HG03520 (cell line): ENCODE measurements at regions not wholly inside any gene's neighbourhood (a gene's known extent, or its start where the extent isn't known, plus 50 kb on each side); places are given as distances from the start of the nearest gene placed in this dataset.

Source experiments
- ATAC-seq: cut with Tn5 transposase; IDR thresholded peaks from one replicate; pipeline ENCODE4 v1.9.1; 2021; ENCODE audit warnings: mild to moderate bottlenecking, moderate library complexity; ENCODE audit not compliant: unreplicated experiment

- ATAC-seq, result no peak
Measured at GRCh38 chr2:215627771-215628170, 191.9 kb upstream of the FN1 start.

- ATAC-seq, result no peak
Measured at GRCh38 chr2:215626812-215627281, 191.0 kb upstream of the FN1 start.

DNA sequence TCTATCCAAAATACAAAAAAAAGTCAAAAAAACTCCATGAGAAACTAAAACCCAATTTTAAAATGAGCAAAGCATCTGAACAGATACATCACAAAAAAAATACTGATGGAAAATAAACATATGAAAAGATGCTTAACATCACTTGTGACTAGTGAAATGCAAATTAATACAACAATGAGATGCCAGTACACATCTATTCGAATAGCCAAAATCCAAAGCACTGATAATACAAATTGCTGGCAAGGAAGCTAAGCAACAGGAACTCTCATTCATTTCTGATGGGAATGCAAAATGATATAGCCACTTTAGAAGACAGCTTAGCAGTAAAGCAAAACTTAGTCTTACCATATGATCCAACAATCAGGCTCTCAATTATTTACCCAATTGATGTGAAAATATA lies 190.2 kb upstream of the FN1 start:
- no peak for ATAC-seq

DNA sequence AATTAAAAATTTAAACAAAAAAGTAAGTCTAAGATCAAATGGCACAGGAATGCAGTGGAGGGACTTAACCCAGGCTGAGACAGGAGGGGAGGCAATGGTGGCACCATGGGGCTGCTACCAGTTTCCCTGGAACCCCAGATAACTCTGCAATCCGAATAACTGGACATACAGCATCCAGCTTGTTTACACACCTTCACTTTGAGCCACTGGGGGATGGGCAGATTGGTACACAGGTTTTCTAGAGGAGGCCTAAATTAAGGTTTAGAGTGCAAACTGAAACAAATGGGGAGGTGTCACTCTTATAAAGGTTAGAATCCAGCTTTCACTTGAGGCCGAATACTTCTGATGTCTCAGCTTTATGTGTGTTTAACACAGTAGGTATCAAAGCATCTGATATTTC lies 189.3 kb upstream of the FN1 start:
- no peak for ATAC-seq

DNA sequence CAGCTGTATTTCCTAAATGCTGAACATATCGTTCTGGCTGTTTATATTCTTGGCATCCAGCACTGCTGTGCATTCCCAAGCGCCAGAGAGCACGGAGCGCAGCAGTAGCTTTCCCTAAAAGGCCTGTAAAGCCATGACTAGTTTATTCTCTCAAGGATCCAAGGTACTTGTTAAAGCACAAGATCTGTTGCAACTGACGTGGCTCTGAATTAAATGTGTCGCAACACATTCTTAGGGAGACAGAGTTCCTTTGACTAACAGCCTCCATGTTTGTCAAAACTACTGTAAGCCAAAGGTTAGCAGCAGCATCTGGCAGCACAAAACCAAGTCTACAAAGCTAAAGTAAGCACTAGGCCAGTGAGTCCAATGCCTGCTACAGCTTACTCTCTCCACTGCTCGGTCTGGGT lies 188.6 kb upstream of the FN1 start:
- ATAC-seq, result no peak

- ATAC-seq, result no peak
Measured at GRCh38 chr2:215622837-215623236, 187.0 kb upstream of the FN1 start.

DNA sequence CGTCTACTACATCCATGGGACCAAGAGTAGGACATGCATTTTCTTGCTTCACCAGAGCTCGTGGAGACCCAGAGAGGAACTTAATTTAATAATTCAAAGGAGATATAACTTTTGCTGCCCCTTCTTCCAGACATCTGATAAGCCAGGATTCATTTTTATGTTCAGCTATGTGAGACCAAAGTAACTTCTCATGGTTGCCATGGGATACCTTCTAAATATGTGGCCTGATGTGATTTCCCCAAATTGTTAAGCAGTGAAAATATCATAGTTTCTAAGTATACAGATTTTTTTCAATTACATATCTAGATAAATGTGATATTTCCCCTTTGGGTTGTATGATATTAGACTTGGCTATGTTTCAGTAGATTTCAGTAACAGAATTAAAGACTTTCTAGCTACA lies 185.5 kb upstream of the FN1 start:
- ATAC-seq, result no peak

- no peak for ATAC-seq
Measured at GRCh38 chr2:215620528-215620927, 184.7 kb upstream of the FN1 start.

- no peak for ATAC-seq
Measured at GRCh38 chr2:215619989-215620388, 184.1 kb upstream of the FN1 start.

DNA sequence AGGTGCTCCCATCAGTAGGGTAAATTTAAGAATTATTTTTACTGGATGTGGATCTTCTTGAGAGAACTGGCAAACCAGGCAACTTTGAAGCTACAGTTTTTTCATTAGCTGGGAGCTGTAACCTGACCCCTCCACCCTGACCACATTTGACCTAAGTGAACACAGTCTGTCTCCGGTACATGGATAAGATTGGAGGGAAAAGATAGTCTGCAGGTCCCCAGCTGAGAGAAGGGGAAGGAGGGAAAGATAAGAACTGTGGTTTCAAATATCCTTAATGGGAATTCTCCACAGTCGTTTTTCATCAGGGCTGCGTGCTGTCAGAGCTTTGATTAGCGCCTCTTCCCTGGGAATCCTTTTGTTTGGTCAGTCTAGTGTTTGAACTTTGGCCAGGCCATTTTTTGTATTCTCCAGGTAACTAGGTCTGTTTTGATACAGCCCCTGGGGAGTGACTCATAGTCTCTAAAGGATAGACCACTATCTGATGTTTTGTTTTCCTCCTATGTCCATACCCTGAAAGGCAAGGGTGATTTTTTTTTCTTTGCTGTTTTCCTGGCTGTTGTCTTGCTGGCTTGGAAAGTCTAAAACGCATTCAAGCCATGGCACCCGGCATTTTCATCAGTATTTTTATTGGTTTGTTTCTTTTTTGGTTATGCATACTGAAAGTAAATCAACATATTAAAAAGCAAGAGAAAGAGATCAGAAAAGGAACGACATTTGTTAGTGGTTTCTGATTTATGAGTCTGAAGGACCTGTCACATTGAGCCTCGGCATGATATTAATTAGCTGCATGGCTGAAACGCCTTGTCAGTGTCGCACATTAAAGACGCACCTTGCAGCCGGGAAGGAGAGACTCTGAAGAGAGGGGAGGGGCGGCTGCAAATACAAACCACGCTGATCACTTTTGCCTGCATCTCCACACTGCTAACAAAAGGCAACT lies 183.4 kb upstream of the FN1 start:
- no peak for ATAC-seq

DNA sequence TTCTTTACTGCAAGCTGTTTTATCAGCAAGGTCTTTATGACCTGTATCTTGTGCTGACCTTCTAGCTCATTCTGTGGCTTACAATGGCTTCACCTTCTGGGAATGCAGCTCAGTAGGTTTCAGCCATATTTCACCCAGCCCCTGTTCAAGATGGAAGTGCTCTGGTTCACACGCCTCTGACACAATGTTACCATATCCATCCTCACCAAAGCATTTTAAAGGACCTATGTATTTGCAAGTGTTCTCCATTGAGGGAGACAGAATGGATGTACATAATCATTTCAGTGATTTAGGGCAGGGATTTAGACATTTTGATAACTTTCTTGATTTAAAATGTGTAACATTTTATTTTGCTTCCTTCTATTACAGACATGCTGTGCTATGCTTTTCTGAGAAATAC lies 182.3 kb upstream of the FN1 start:
- ATAC-seq, result no peak

DNA sequence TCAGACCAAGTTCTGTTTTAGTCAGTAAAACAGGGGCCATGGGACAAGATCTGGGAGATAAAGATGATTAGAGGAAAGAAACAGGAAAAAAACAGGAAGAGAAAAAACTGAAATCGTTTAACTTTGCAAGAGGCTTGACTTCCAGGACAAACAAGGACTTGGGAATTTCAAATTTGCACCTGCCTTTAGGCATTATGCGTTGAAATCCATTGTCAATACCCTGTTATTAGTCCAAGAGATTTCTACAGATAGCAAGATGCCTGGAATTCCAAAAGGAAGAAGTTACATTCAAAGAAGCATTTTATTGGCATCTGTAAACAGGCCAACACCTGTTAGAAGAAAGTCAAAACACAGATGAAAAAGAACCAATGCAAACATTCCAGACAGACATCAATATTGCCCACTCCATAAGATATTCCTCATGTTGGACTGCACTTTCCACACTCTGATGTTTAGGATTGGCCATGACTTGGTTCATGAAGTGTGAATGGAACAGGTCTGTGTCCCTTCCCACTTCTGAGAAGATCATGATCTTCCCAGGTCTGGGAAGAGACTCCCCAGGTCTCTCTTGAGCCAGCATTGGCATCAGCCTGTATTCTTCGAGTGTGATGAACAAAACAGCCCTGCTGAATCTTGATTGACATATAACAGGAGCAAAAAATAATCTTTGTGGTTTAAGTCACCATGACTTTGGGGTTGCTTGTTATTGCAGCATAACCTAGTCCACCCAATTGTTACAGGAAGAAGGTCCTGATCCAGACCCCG lies 181.4 kb upstream of the FN1 start:
- no peak for ATAC-seq

- no peak for ATAC-seq
Measured at GRCh38 chr2:215615803-215616174, 179.9 kb upstream of the FN1 start.

DNA sequence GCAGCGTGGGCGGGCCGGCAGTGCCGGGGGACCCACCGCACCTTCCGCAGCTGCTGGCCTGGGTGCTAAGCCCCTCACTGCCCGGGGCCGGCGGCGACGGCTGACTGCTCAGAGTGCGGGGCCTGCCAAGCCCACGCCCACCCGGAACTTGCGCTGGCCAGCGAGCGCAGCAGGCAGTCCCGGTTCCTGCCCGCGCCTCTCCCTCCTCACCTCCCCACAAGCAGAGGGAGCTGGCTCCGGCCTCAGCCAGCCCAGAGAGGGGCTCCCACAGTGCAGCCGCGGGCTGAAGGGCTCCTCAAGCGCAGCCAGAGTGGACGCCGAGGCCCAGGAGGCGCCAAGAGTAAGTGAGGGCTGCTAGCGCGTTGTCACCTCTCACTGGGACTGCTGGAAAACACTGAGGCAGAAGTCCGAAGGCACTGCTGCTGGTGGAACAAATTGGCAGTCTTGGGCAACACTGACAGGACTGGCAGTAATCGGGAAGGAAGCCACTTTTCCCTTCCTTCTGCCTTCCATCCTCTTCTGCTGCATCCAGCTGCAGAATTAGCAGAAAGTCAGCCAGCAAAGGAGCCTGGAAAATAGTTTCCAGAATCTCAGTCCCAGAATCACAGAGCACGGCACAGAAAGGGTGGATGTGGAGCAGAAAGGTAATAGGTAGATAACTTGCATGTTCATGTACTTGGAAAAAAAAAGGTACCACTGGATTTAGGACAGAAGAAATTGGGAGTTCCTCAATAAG lies 179.4 kb upstream of the FN1 start:
- no peak for ATAC-seq

- no peak for ATAC-seq
Measured at GRCh38 chr2:215614296-215614695, 178.4 kb upstream of the FN1 start.

DNA sequence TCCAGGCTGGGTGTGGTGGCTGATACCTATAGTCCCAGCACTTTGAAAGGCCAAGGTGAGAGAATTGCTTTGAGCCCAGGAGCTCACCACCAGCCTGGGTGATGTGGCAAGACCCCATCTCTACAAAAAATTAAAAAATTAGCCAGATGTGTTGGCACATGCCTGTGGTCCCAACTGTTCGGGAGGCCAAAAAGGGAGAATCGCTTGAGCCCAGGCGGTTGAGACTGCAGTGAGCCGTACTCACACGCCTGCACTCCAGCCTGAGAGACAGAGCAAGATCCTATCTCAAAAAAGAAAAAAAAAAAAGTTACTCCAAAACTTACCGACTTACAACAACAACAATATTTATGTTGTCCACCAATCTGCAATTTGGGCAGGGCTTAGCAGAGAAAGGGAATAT lies 178.0 kb upstream of the FN1 start:
- ATAC-seq, result no peak

DNA sequence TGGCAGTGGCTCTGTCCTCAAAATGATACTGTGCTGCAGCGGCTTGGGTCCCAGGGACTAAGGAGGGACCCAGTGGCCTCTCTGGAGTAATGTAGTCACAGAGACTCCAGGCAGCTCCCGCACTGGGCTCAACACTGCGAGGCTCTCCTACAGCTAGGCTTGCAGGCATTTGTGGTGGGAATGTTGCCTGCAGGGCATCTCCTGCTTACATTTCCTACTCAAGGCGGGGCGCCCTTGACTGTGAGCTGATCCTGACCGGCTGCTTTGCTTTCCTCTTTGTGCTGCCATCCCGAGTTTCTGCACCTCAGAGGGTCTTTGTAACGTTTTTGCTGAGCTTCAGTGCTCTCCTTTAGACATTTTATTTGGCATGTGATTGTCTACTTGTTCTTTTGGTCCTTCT lies 177.4 kb upstream of the FN1 start:
- no peak for ATAC-seq

GRCh38 chr2:215612786-215613185 lies 176.9 kb upstream of the FN1 start:
- no peak for ATAC-seq

- peak; percentile 59 for ATAC-seq
Measured at GRCh38 chr2:215611609-215612386, 175.9 kb upstream of the FN1 start.
